Embryonic facial prominence (tissue), 1 donor: ENCODE measurements at regions not wholly inside any gene's neighbourhood (a gene's known extent, or its start where the extent isn't known, plus 50 kb on each side); places are given as distances from the start of the nearest gene placed in this dataset.

Experiments
- DNase-seq: peaks from one replicate; pipeline ENCODE4 v3.0.0-alpha.2; 2016; ENCODE audit errors: extremely low spot score

GRCh38 chr15:70428211-70428822 lies 330.6 kb upstream of the TLE3 start:
- no peak for DNase-seq

- no peak for DNase-seq
Observed at GRCh38 chr15:70427167-70428120, 329.7 kb upstream of the TLE3 start.

GRCh38 chr15:70426096-70426821 lies 328.5 kb upstream of the TLE3 start:
- DNase-seq, result no peak

GRCh38 chr15:70424937-70425411 lies 327.3 kb upstream of the TLE3 start:
- no peak for DNase-seq

GRCh38 chr15:70423267-70423666 lies 325.6 kb upstream of the TLE3 start:
- DNase-seq, result no peak

- DNase-seq, result no peak
Observed at GRCh38 chr15:70422342-70422741, 324.6 kb upstream of the TLE3 start.

- no peak for DNase-seq
Observed at GRCh38 chr15:70420948-70421482, 323.3 kb upstream of the TLE3 start.

- no peak for DNase-seq
Observed at GRCh38 chr15:70420086-70420947, 322.6 kb upstream of the TLE3 start.

- DNase-seq, result no peak
Observed at GRCh38 chr15:70418943-70419342, 321.2 kb upstream of the TLE3 start.

- DNase-seq, result no peak
Observed at GRCh38 chr15:70417535-70417934, 319.8 kb upstream of the TLE3 start.

GRCh38 chr15:70416829-70417228 lies 319.1 kb upstream of the TLE3 start:
- no peak for DNase-seq

GRCh38 chr15:70415398-70415797 lies 317.7 kb upstream of the TLE3 start:
- DNase-seq, result no peak

- DNase-seq, result no peak
Observed at GRCh38 chr15:70414626-70415025, 316.9 kb upstream of the TLE3 start.

GRCh38 chr15:70412794-70413193 lies 315.1 kb upstream of the TLE3 start:
- no peak for DNase-seq

- DNase-seq, result no peak
Observed at GRCh38 chr15:70411143-70411863, 313.6 kb upstream of the TLE3 start.

- no peak for DNase-seq
Observed at GRCh38 chr15:70410371-70410985, 312.8 kb upstream of the TLE3 start.

GRCh38 chr15:70409388-70409787 lies 311.7 kb upstream of the TLE3 start:
- no peak for DNase-seq

GRCh38 chr15:70407955-70408354 lies 310.2 kb upstream of the TLE3 start:
- DNase-seq, result no peak

GRCh38 chr15:70407336-70407670 lies 309.6 kb upstream of the TLE3 start:
- no peak for DNase-seq
